ENCODE measurements at regions not wholly inside any gene's neighbourhood (a gene's known extent, or its start where the extent isn't known, plus 50 kb on each side); places are given as distances from the start of the nearest gene placed in this dataset.

DNA sequence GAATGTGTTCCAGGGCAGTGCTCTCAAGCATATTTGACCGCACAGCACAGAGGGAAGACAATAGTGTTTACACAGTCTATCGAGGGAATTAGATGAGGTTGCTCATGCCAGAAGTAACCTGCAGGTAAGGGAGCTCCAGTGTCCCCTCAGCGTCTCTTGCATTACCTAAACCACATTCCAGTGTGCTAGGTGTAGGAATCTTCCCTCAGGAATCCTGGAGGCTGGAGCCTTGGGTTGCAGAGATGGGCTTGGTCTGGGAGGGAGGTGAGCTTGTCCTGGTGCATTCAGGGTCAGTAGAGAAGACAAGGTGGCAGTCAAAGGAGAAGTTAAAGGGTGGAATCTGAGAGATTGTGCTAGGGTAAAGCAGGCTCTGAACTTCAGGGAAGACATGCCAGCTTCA lies 56.3 kb downstream of the SOX14 start:
- H3K27me3 ChIP-seq (replicated peaks in 1 of 4; ENCODE audit: control insufficient read depth in 3 of 4, extremely low read depth in 1 of 4, insufficient read depth in 3 of 4, low read length in 3 of 4) = no peaks in the 10 kb centered on the region
- H3K36me3 ChIP-seq (ENCODE audit: control insufficient read depth in 2 of 4, insufficient read depth in 4 of 4, low read length in 3 of 4) = no peaks in the 10 kb centered on the region

More for the DNA sequence above, 56.3 kb downstream of the SOX14 start:
- DNase-seq (ENCODE audit: low read depth in 1 of 2, low spot score in 2 of 2) (no peak), FAIRE-seq (no peak)
- 91% methylated on average over 3 of the region's 3 CpGs; no CpG with 5 or more reads in 1 of the 2 experiments for WGBS, 2 experiments (ENCODE audit: extremely low coverage in 1 of 2, insufficient coverage in 1 of 2, insufficient read length in 1 of 2, insufficient replicate concordance in 2 of 2, low coverage in 1 of 2, low lambda C conversion rate in 2 of 2, missing lambda C conversion rate in 1 of 2)
- Histone ChIP-seq H2BK12ac (ENCODE audit: low read depth, low read length) (no peak overlapping the region), H3K9me3 (ENCODE audit: insufficient read depth in 2 of 2, low read depth in 1 of 2, low read length in 1 of 2) (no peaks in the 10 kb centered on the region), H4K20me1 (replicated peaks in 1 of 2; ENCODE audit: control insufficient read depth in 1 of 2, insufficient read depth in 2 of 2, low read length in 2 of 2) (no peaks in the 10 kb centered on the region), H3K27ac (ENCODE audit: low read depth, low read length) (no peak overlapping the region), H4K91ac (replicated peaks; ENCODE audit: insufficient read length, low read length) (no peak overlapping the region), H3K4me3 (ENCODE audit: extremely low read depth in 1 of 4, insufficient read depth in 2 of 4, low read depth in 3 of 4, low read length in 4 of 4) (no peak overlapping the region), H3K79me2 (ENCODE audit: control insufficient read depth in 1 of 2, insufficient read depth in 2 of 2, low read length in 2 of 2) (no peaks in the 10 kb centered on the region), H3K4ac (replicated peaks; ENCODE audit: insufficient read length, low read depth, low read length) (no peak overlapping the region), H2BK15ac (ENCODE audit: low read length) (no peak overlapping the region), H2BK120ac (replicated peaks; ENCODE audit: low read depth, low read length) (no peak overlapping the region), H4K5ac (ENCODE audit: insufficient read length, low read depth, low read length) (no peak overlapping the region), H2BK20ac (ENCODE audit: low read length) (no peak overlapping the region), H3K23me2 (ENCODE audit: low read depth, low read length) (no peaks in the 10 kb centered on the region), H3K56ac (replicated peaks; ENCODE audit: insufficient read length, low read depth, low read length) (no peak overlapping the region), H2BK5ac (ENCODE audit: low read depth, low read length) (no peak overlapping the region), H3K4me1 (replicated peaks in 1 of 4; ENCODE audit: control insufficient read depth in 3 of 4, insufficient read depth in 4 of 4, low read length in 3 of 4) (no peaks in the 10 kb centered on the region), H3K18ac (ENCODE audit: extremely low read depth, low read length) (no peak overlapping the region), H3K79me1 (ENCODE audit: low read depth, low read length) (no peaks in the 10 kb centered on the region), H3K14ac (ENCODE audit: insufficient read length) (no peak overlapping the region), H2AK5ac (ENCODE audit: low read depth, low read length) (no peak overlapping the region), H4K8ac (ENCODE audit: extremely low read depth, insufficient read depth, low read length) (no peak overlapping the region), H2AFZ (ENCODE audit: low read length) (0 out of 2 replicates have a peak overlapping the region, but pooled peaks have one; percentile 19), H3K9ac (replicated peaks in 1 of 4; ENCODE audit: extremely low read depth in 1 of 4, low read depth in 3 of 4, low read length in 3 of 4) (no peak overlapping the region), H3K23ac (ENCODE audit: insufficient read length) (no peak overlapping the region), H3K4me2 (ENCODE audit: insufficient read depth in 1 of 2, low read depth in 2 of 2, low read length in 2 of 2) (no peak overlapping the region)
- ChIA-PET POLR2A (ENCODE audit: partially characterized antibody) (no interaction called here), CTCF (ENCODE audit: partially characterized antibody) (interaction anchor here (1.2 kb wide), 2 partner anchors 56 to 126 kb away, joined by 3 read pairs; partner anchors contain the start of gene SOX14)
- TF ChIP-seq CEBPB (IDR thresholded peaks at IDR 0.05; ENCODE audit: low read depth, low read length) (no peak), RNF2 (IDR thresholded peaks at IDR 0.05; ENCODE audit: borderline replicate concordance, low read depth, low read length, missing control alignments, poor library complexity, severe bottlenecking) (no peak)

Data from H1 (cell line).